Occipital lobe (tissue), 1 donor: ENCODE measurements at regions not wholly inside any gene's neighbourhood (a gene's known extent, or its start where the extent isn't known, plus 50 kb on each side); places are given as distances from the start of the nearest gene placed in this dataset.
"Not testable (repeated sequence)": the region's sequence is repeated elsewhere in the genome, so short reads cannot be mapped to it uniquely, and the experiment has no call there.

Experiments
- DNase-seq: peaks from one replicate; lab custom pipeline; 2025; lab: John Stamatoyannopoulos, UW

- DNase-seq = no peak
These were observed 916.2 kb upstream of the B3GALT2 start for GRCh38 chr1:194102607-194103006.

GRCh38 chr1:194084755-194085154 is 898.3 kb upstream of the B3GALT2 start:
- DNase-seq = no peak

- DNase-seq = no peak
These were observed 895.0 kb upstream of the B3GALT2 start for GRCh38 chr1:194081444-194081843.

GRCh38 chr1:194080826-194081225 is 894.4 kb upstream of the B3GALT2 start:
- no peak for DNase-seq

GRCh38 chr1:194078765-194079164 is 892.4 kb upstream of the B3GALT2 start:
- DNase-seq = no peak

- DNase-seq = no peak
These were observed 890.2 kb upstream of the B3GALT2 start for GRCh38 chr1:194076646-194077045.

GRCh38 chr1:194073833-194074232 is 887.4 kb upstream of the B3GALT2 start:
- no peak for DNase-seq

- no peak for DNase-seq
These were observed 884.8 kb upstream of the B3GALT2 start for GRCh38 chr1:194071205-194071604.

- no peak for DNase-seq
These were observed 883.4 kb upstream of the B3GALT2 start for GRCh38 chr1:194069831-194070218.

GRCh38 chr1:194069168-194069830 is 882.9 kb upstream of the B3GALT2 start:
- no peak for DNase-seq

GRCh38 chr1:194068446-194069167 is 882.2 kb upstream of the B3GALT2 start:
- no peak for DNase-seq

- DNase-seq = no peak
These were observed 881.4 kb upstream of the B3GALT2 start for GRCh38 chr1:194067772-194068171.

GRCh38 chr1:194062962-194063361 is 876.5 kb upstream of the B3GALT2 start:
- no peak for DNase-seq

- no peak for DNase-seq
These were observed 876.1 kb upstream of the B3GALT2 start for GRCh38 chr1:194062526-194062925.

GRCh38 chr1:194060481-194060880 is 874.1 kb upstream of the B3GALT2 start:
- DNase-seq = no peak

GRCh38 chr1:194058268-194058667 is 871.9 kb upstream of the B3GALT2 start:
- DNase-seq = not testable (repeated sequence)

GRCh38 chr1:194056169-194056568 is 869.8 kb upstream of the B3GALT2 start:
- DNase-seq = no peak

- no peak for DNase-seq
These were observed 869.1 kb upstream of the B3GALT2 start for GRCh38 chr1:194055536-194055935.

- DNase-seq = no peak
These were observed 866.3 kb upstream of the B3GALT2 start for GRCh38 chr1:194052514-194053338.

- DNase-seq = no peak
These were observed 861.5 kb upstream of the B3GALT2 start for GRCh38 chr1:194047921-194048320.

GRCh38 chr1:194047206-194047605 is 860.8 kb upstream of the B3GALT2 start:
- no peak for DNase-seq

GRCh38 chr1:194045416-194045815 is 859.0 kb upstream of the B3GALT2 start:
- no peak for DNase-seq
